ENCODE measurements at regions not wholly inside any gene's neighbourhood (a gene's known extent, or its start where the extent isn't known, plus 50 kb on each side); places are given as distances from the start of the nearest gene placed in this dataset.
"Not testable (repeated sequence)": the region's sequence is repeated elsewhere in the genome, so short reads cannot be mapped to it uniquely, and the experiment has no call there.

DNA sequence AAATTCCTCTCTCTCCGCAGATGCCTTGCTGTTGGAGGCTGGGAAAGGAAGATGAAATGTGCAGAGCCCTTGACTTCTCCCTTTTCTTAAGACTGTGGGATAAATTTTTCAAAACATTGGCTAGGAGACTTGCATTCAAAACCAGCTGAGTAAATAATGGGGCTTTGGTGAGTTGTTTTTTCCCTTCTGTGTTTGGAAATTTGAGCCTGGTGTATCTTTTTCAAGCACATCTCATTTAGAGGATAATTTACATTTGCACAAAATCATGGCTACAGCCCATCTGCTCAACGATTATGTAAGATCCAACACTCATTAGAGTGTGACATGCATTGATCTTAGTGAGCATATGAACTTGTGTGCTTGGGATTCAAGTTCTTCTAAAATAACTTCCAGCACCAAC lies 112.1 kb upstream of the ATP8B1 start:
- no peak for DNase-seq

- peak; percentile 77 for DNase-seq
Observed at GRCh38 chr18:57913686-57914085, 110.6 kb upstream of the ATP8B1 start.

DNA sequence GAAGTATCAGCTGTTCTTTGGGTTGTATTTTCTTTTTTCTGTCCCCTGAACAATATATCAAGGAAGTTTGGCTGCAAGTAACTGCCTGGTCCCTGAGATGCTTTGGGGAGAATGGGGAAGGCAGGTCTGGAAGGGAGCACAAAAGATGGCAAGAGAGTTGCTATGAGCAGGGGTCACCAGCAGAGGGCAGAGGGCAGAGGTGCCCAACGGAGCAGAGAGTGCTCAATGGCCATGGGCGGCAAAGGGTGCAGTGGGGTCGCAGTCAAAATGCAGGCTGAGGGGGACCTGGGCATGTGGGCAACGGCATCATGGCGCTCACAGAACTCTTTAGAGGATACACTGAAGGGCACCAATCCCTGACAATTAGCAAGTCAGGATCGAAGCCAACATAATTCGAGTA lies 107.7 kb upstream of the ATP8B1 start:
- DNase-seq = no peak

DNA sequence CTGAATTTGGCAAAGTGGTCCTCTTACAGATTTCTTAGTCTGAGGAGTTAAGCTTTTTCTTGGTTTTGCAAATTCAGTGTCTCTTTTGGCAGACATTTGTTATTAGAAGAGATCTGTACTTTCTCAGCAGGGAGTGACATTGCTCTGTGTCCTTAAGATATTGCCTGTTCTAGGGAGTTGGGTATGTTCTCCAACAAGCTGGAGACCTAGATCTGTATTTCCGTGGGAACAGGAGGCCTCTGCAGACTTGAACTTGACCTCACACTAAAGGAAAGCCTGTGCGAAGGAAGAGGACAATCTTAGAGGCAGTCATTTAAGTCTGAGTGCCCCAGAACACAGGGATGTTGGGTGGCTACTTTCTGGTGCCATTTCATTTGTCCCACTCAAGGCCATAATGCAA lies 107.0 kb upstream of the ATP8B1 start:
- DNase-seq = no peak

GRCh38 chr18:57909620-57910019 lies 106.5 kb upstream of the ATP8B1 start:
- peak; percentile 90 for DNase-seq

DNA sequence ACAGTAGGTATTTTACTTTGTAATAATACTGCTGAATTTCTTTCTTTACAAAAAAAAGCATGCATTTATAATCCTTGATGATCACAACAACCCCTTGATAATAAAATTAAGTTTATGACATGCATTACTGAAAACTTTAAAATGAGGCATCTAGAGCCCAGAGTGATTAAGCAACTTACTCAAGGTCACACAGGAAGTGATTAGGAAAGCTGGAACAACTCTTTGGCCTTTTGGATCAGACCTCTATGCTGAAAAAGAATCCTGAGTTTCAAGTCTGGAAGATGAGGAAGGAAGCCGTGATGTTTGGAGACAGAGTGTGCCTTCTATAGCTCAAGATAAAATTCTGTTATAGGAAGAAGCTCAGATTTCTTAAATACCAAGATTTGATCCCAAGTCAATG lies 105.0 kb upstream of the ATP8B1 start:
- no peak for DNase-seq

GRCh38 chr18:57907550-57907949 lies 104.4 kb upstream of the ATP8B1 start:
- DNase-seq = no peak

DNA sequence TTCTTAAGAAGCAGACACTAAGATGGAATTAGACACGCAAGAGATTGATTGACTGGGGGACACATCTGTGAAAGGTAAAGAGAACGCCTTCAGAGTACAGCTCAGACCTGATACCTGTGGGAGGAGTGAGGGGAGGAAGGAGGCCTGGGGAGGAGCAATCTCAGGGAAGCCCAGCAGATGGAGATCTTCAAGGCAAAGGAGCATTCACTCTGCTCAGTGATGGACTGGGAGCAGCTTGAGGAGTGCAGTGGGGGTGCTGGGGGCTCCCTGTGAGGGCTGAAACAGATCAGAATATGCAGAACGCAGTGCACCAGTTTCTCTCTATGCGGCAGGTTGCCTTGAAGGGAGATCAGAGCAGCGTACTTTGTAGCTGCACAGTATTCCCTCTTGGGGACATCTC lies 103.7 kb upstream of the ATP8B1 start:
- no peak for DNase-seq

- no peak for DNase-seq
Observed at GRCh38 chr18:57904535-57904934, 101.4 kb upstream of the ATP8B1 start.

DNA sequence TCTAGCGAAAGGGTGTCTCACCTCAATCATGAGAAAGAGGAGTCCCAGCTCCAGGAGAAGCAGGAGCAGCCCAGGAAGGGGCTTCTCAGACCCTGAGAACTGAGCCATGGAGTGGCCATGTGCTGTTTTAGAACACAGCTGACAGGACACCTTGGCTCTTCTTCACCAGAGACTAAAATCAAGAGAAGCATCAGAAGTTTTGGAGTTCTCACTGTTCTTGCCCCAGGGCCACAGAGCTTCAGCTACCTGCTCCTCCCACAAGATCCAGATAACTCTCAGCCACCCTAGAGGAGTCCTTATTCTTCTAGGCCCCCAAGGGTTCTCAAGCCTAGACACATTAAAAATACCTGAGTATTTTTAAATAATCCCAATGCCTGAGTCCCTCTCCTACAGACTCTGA lies 99.6 kb upstream of the ATP8B1 start:
- no peak for DNase-seq

- no peak for DNase-seq
Observed at GRCh38 chr18:57901825-57902589, 98.9 kb upstream of the ATP8B1 start.

DNA sequence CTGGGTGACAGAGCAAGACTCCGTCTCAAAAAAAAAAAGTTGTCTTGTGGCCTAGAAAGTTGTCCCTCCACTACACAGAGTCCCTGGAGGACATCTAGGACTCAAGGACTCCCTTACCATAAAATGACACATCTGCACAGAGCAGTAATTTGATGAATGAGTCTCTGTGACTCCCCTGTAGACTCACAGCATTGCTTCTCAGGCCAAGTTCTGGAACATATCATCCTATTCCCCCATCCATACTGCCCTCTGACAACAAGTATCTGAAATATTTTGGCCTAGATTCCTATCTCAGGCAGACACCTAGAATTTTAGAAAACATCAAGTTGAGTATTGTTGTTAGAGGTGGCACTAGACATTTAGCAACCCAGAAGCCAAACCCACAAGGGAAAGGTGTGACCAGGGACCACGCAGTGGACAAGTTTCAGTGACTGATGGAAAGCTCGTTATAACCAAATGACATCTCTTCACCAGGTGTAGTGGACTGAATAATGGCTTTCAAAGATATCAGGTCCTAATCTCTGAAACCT lies 97.9 kb upstream of the ATP8B1 start:
- DNase-seq = no peak

DNA sequence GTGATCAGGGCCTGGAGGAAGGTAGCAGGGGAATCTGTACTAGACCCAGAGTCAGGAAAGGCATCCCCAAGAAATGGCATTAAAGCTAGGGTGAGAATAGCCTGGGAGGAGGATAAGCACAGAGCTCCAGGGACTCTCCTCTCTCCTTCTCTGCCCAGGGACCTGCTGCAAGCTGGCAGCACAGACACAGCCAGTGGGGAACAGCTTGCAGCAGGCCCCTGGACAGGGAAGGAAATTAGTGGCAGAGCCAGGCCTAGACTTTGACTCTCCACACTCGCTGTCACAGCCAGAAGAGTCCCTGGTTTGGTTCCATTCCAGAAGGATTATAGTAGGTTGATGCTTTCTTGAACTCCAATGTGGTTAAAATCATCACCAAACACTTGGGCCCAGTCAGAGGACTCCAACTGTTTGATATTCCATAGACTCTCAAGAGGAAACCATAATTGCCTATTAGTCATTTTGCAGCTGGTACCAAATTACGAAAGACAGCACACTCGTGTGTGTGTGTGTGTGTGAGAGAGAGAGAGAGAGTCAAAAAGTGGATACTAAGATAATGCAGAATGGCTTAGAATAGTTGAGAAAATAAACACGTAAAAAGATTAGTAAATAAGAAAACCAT lies 95.5 kb upstream of the ATP8B1 start:
- DNase-seq = no peak

DNA sequence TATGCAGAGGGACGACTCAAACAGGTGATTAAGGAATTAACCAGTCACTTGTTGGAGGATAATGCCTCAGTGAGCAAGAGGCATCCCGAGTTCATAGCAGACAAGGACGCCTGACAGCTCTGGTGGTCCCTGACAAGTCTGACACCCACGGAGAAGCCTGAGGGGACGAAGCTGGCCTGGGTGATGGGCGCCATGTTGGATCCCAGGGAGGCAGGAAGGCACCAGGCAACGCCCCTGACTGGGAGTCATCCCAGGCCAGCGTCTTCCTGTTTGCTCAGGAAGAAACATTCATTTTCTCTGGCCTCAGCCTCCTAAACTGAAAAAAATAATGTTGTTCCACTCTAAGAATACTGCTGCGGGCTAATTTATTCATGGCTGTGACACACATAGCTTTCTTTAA lies 92.1 kb upstream of the ATP8B1 start:
- DNase-seq = no peak

DNA sequence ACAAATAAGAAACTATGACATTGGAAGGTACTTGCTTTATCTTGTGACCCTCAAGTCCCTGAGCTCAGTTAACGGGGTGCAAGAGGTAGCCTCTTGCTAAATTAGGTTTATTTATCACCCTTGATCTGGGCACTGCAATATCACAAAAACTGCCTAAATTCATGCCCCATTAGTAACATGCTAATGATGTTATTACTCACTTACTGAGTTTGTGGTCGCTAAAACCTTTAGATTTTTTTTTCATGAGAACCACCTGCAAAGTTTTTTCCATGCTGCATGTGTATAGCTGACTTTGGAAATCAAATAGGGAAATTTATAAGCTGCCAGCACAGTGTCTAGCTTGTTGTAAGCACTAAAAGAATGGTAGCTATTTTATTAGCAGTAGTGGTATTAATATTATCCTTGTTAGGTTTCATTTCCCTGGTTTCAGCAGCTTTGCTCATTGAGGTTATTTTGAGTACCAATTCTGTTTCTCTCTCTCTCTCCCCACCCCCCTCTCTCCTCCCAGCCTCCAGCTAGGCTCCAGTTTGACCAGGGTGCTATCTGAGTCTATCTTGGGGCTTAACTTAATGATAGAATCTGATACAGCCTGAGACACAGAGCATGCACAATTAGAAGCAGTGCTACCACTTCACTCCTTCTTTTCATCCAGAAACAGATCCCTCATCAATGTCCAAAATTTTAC lies 88.7 kb upstream of the ATP8B1 start:
- DNase-seq = no peak

DNA sequence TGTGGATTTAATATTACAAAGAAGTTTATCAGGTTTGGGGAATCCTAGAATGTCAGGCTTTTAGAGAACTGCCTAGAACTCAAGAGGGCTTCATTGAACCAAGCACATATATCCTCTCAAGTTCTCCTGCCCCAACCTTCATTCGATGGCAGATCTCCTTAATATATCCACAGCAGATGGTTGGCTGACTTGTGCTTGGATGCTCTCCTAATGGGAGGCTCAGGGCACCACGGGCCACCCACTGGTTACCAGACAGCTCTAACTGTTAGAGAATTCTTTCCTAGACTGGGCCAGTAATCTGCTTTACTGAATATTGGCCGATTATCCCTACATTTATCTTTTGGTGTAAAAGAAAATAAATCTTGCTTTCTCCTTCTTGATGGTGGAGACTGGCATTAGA lies 87.2 kb upstream of the ATP8B1 start:
- DNase-seq = no peak

GRCh38 chr18:57889841-57890240 lies 86.7 kb upstream of the ATP8B1 start:
- DNase-seq = no peak

DNA sequence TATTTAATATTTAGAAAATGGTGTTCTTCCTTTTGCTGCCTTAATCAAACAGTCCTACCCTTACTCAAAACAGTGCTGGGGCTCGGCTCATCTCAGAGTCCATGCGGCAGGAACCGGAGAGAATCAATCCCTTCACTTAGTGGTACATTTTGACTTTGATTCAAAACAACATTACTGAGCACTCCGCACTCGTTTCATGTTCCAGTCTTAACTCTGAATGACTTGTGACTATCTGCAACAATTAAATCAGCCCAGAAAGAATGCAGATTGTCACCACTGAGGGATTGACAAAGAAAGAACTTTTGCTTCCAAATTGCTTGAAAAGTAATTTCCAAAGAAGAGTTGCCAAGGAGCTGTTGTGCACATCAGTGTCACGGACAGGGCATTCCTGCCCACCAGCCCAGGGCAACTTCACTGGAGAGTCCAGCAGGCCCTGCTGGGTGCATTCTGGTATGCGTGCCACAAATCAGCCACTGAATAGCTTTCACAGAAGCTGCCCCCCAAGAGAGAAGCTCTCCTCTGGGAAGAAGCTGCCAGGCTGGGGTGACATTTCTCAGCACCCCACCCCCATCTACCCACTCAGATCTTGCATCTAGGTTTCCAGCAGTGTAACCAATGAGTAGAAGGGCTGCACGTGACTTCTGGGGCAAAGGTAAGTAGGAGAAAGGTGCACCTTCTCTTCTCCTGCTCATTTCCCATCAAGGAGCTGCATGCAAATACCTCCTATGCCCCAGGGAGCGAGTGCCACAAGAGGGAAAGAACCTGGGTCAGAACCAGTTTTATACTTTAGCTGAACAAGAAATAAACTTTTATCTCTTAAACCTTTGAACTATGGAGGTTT lies 84.6 kb upstream of the ATP8B1 start:
- DNase-seq = no peak

GRCh38 chr18:57885931-57886330 lies 82.8 kb upstream of the ATP8B1 start:
- no peak for DNase-seq

- DNase-seq = no peak
Observed at GRCh38 chr18:57882465-57882864, 79.3 kb upstream of the ATP8B1 start.

- peak; percentile 78 for DNase-seq
Observed at GRCh38 chr18:57881818-57882413, 78.8 kb upstream of the ATP8B1 start.

GRCh38 chr18:57879924-57880323 lies 76.8 kb upstream of the ATP8B1 start:
- DNase-seq = not testable (repeated sequence)

GRCh38 chr18:57869221-57869620 lies 66.1 kb upstream of the ATP8B1 start:
- DNase-seq = no peak
